Upper lobe of right lung (tissue), 1 donor: ENCODE measurements at regions not wholly inside any gene's neighbourhood (a gene's known extent, or its start where the extent isn't known, plus 50 kb on each side); places are given as distances from the start of the nearest gene placed in this dataset.
A peak's percentile ranks its signal among the peaks of the same experiment; 100 is the strongest.

Source experiments
- ATAC-seq: fragments of 200-7000 bp; cut with Tn5 transposase; one replicate; pipeline ENCODE4 v1.9.1; 2020; ENCODE audit warnings: mild to moderate bottlenecking, moderate library complexity
- DNase-seq: peaks from one replicate; pipeline ENCODE4 v3.0.0-alpha.2; 2020
- H3K27ac ChIP-seq: fragments of 200-600 bp; one replicate; pipeline ENCODE4 v1.8.0; 2022
- H3K27me3 ChIP-seq: fragments of 200-600 bp; one replicate; pipeline ENCODE4 v1.8.0; 2022; ENCODE audit warnings: mild to moderate bottlenecking
- H3K36me3 ChIP-seq: fragments of 200-600 bp; one replicate; pipeline ENCODE4 v1.8.0; 2022
- H3K4me1 ChIP-seq: fragments of 200-600 bp; one replicate; pipeline ENCODE4 v1.8.0; 2022
- H3K4me3 ChIP-seq: fragments of 200-600 bp; one replicate; pipeline ENCODE4 v1.8.0; 2022; ENCODE audit warnings: mild to moderate bottlenecking
- H3K9me3 ChIP-seq: fragments of 200-600 bp; one replicate; pipeline ENCODE4 v1.8.0; 2022
- CTCF ChIP-seq: fragments of 200-600 bp; IDR thresholded peaks from one replicate; pipeline ENCODE4 v1.8.0; 2022; ENCODE audit warnings: antibody characterized with exemption
- intact Hi-C: fragments of 100-400 bp; cut with DNase I; formaldehyde crosslinking; loops from one replicate; pipeline ENCODE4 v1.11.0; 2022
- donor health status: DM: no; HTN: yes; CAD: no; lungs with severe emphysema.

GRCh38 chr6:30832864-30833263 is 51.5 kb upstream of the DDR1 start:
- no peak overlapping the region for H3K27ac ChIP-seq
- intact Hi-C loops, result no loop called here
- ATAC-seq, result no peak
- peaks cover 9% of the 10 kb centered on the region for H3K4me1 ChIP-seq
- no peaks in the 10 kb centered on the region for H3K27me3 ChIP-seq
- no peaks in the 10 kb centered on the region for H3K36me3 ChIP-seq
- no peak for DNase-seq
- H3K4me3 ChIP-seq, result no peak overlapping the region
- no peak for TF ChIP-seq CTCF
- H3K9me3 ChIP-seq, result no peaks in the 10 kb centered on the region

- Histone ChIP-seq H3K4me1 (peaks cover 10% of the 10 kb centered on the region), H3K27me3 (no peaks in the 10 kb centered on the region), H3K27ac (peak overlapping the region; percentile 32), H3K4me3 (peak overlapping the region; percentile 20), H3K36me3 (no peaks in the 10 kb centered on the region), H3K9me3 (no peaks in the 10 kb centered on the region)
- no peak for TF ChIP-seq CTCF
- DNase-seq, result no peak
- ATAC-seq, result no peak
- intact Hi-C loops, result no loop called here
Observed at GRCh38 chr6:30830438-30830837, 53.9 kb upstream of the DDR1 start.

GRCh38 chr6:30829639-30830255 is 54.6 kb upstream of the DDR1 start:
- no peak for ATAC-seq
- no peak for DNase-seq
- Histone ChIP-seq H3K4me1 (peaks cover 10% of the 10 kb centered on the region), H3K27me3 (no peaks in the 10 kb centered on the region), H3K36me3 (no peaks in the 10 kb centered on the region), H3K4me3 (peak overlapping the region; percentile 20), H3K27ac (peak overlapping the region; percentile 32), H3K9me3 (no peaks in the 10 kb centered on the region)
- intact Hi-C loops, result loop anchor here (2.0 to 5.0 kb wide), 2 partner anchors 47 to 258 kb away; no protein-coding TSS in a partner anchor
- no peak for TF ChIP-seq CTCF

- peaks cover 10% of the 10 kb centered on the region for H3K4me1 ChIP-seq
- no peak for ATAC-seq
- peak overlapping the region; percentile 20 for H3K4me3 ChIP-seq
Observed at GRCh38 chr6:30829033-30829432, 55.3 kb upstream of the DDR1 start.

GRCh38 chr6:30828027-30828962 is 56.0 kb upstream of the DDR1 start:
- H3K27ac ChIP-seq, result peak overlapping the region; percentile 69
- intact Hi-C loops, result loop anchor here (2.0 to 5.0 kb wide), 2 partner anchors 49 to 259 kb away; no protein-coding TSS in a partner anchor
- no peaks in the 10 kb centered on the region for H3K36me3 ChIP-seq
- H3K4me3 ChIP-seq, result no peak overlapping the region
- peak; percentile 88 for DNase-seq
- TF ChIP-seq CTCF, result peak; percentile 96
- H3K27me3 ChIP-seq, result no peaks in the 10 kb centered on the region
- peaks cover 10% of the 10 kb centered on the region for H3K4me1 ChIP-seq
- ATAC-seq, result peak; percentile 96
- no peaks in the 10 kb centered on the region for H3K9me3 ChIP-seq

More at GRCh38 chr6:30829033-30829432, 55.3 kb upstream of the DDR1 start:
- Histone ChIP-seq H3K27me3 (no peaks in the 10 kb centered on the region), H3K9me3 (no peaks in the 10 kb centered on the region), H3K27ac (peak overlapping the region; percentile 27), H3K36me3 (no peaks in the 10 kb centered on the region)
- no peak for DNase-seq
- TF ChIP-seq CTCF, result no peak
- intact Hi-C loops, result loop anchor here (2.0 to 5.0 kb wide), 2 partner anchors 48 to 258 kb away; no protein-coding TSS in a partner anchor
